MM.1S (cell line): ENCODE measurements at regions not wholly inside any gene's neighbourhood (a gene's known extent, or its start where the extent isn't known, plus 50 kb on each side); places are given as distances from the start of the nearest gene placed in this dataset.

Source experiments
- DNase-seq: peaks from one replicate; pipeline ENCODE4 v3.0.0-alpha.2; 2015
- H2AFZ ChIP-seq: fragments of 300-600 bp; sonication (generic); 2 replicates; pipeline ENCODE4 v1.6.0; 2016; ENCODE audit warnings: antibody characterized with exemption, low read length
- H3F3A ChIP-seq: fragments of 300-600 bp; sonication (generic); 2 replicates; pipeline ENCODE4 v1.6.1; 2016; ENCODE audit warnings: mild to moderate bottlenecking, antibody characterized with exemption, low read length, moderate library complexity, mixed read lengths; ENCODE audit not compliant: insufficient read depth
- H3K27ac ChIP-seq: fragments of 300-600 bp; sonication (generic); 2 replicates; pipeline ENCODE4 v1.5.1; 2016; ENCODE audit warnings: mild to moderate bottlenecking, low read length
- H3K27me3 ChIP-seq: fragments of 300-600 bp; sonication (generic); replicated peaks from 2 replicates; pipeline ENCODE4 v1.6.0; 2016; ENCODE audit warnings: low read length; ENCODE audit not compliant: insufficient read depth
- H3K36me3 ChIP-seq: fragments of 300-600 bp; sonication (generic); replicated peaks from 2 replicates; pipeline ENCODE4 v1.6.1; 2016; ENCODE audit warnings: mild to moderate bottlenecking, low read length, mixed read lengths; ENCODE audit not compliant: insufficient read depth
- H3K4me1 ChIP-seq: fragments of 300-600 bp; sonication (generic); 2 replicates; pipeline ENCODE4 v1.6.1; 2016; ENCODE audit warnings: low read length, mixed read lengths
- H3K4me2 ChIP-seq: fragments of 300-600 bp; sonication (generic); 2 replicates; pipeline ENCODE4 v1.6.0; 2016; ENCODE audit warnings: low read depth, low read length
- H3K4me3 ChIP-seq: fragments of 300-600 bp; sonication (generic); 2 replicates; pipeline ENCODE4 v1.5.1; 2016; ENCODE audit warnings: low read length, mixed read lengths
- H3K79me2 ChIP-seq: fragments of 300-600 bp; sonication (generic); 2 replicates; pipeline ENCODE4 v1.6.1; 2016; ENCODE audit warnings: mixed run types, low read length, mixed read lengths
- H3K9ac ChIP-seq: fragments of 300-600 bp; sonication (generic); 2 replicates; pipeline ENCODE4 v1.6.1; 2016; ENCODE audit warnings: low read length, mixed read lengths
- H3K9me2 ChIP-seq: fragments of 300-600 bp; sonication (generic); replicated peaks from 2 replicates; pipeline ENCODE4 v1.6.1; 2016; ENCODE audit warnings: mild to moderate bottlenecking, low read length, mixed read lengths; ENCODE audit not compliant: insufficient read depth
- H3K9me3 ChIP-seq: fragments of 300-600 bp; sonication (generic); replicated peaks from 2 replicates; pipeline ENCODE4 v1.6.1; 2016; ENCODE audit warnings: mild to moderate bottlenecking, low read length, mixed read lengths; ENCODE audit not compliant: insufficient read depth
- H4K20me1 ChIP-seq: fragments of 300-600 bp; sonication (generic); 2 replicates; pipeline ENCODE4 v1.6.1; 2016; ENCODE audit warnings: mild to moderate bottlenecking, low read length, moderate library complexity, mixed read lengths; ENCODE audit not compliant: insufficient read depth
- CTCF ChIP-seq: fragments of 300-600 bp; sonication (generic); IDR thresholded peaks from 2 replicates; pipeline ENCODE4 v1.5.1; 2016; ENCODE audit warnings: antibody characterized with exemption, low read length, mixed read lengths
- EZH2 ChIP-seq: fragments of 300-600 bp; sonication (generic); optimal IDR thresholded peaks from 2 replicates; pipeline ENCODE3; 2017; ENCODE audit warnings: low read depth, mild to moderate bottlenecking, antibody characterized with exemption, low read length, mixed read lengths
- EZH2phosphoT487 ChIP-seq: fragments of 300-600 bp; sonication (generic); IDR thresholded peaks from 2 replicates; pipeline ENCODE4 v1.6.1; 2018; ENCODE audit warnings: antibody characterized with exemption, low read length

- H3K27ac ChIP-seq: no peak overlapping the region
- no peak overlapping the region for H3K4me2 ChIP-seq
- H3F3A ChIP-seq: no peaks in the 10 kb centered on the region
- no peak overlapping the region for H2AFZ ChIP-seq
- no peaks in the 10 kb centered on the region for H3K4me1 ChIP-seq
- no peak for DNase-seq
- no peaks in the 10 kb centered on the region for H3K27me3 ChIP-seq
- no peak overlapping the region for H3K4me3 ChIP-seq
- H4K20me1 ChIP-seq: no peaks in the 10 kb centered on the region
- H3K36me3 ChIP-seq: no peaks in the 10 kb centered on the region
- no peaks in the 10 kb centered on the region for H3K9me2 ChIP-seq
- TF ChIP-seq EZH2 (no peak), CTCF (no peak), EZH2phosphoT487 (no peak)
- no peaks in the 10 kb centered on the region for H3K79me2 ChIP-seq
- H3K9ac ChIP-seq: no peak overlapping the region
- no peaks in the 10 kb centered on the region for H3K9me3 ChIP-seq
These were observed 332.9 kb upstream of the TGFBR2 start for GRCh38 chr3:30273304-30274072.

- Histone ChIP-seq H3K36me3 (no peaks in the 10 kb centered on the region), H3K9me2 (no peaks in the 10 kb centered on the region), H3K4me1 (no peaks in the 10 kb centered on the region), H3K27ac (no peak overlapping the region), H3K27me3 (no peaks in the 10 kb centered on the region), H4K20me1 (no peaks in the 10 kb centered on the region), H2AFZ (no peak overlapping the region), H3F3A (no peaks in the 10 kb centered on the region), H3K4me2 (no peak overlapping the region), H3K4me3 (no peak overlapping the region), H3K9ac (no peak overlapping the region), H3K9me3 (no peaks in the 10 kb centered on the region), H3K79me2 (no peaks in the 10 kb centered on the region)
- TF ChIP-seq CTCF (no peak), EZH2 (no peak), EZH2phosphoT487 (no peak)
- DNase-seq: no peak
These were observed 328.9 kb upstream of the TGFBR2 start for GRCh38 chr3:30277494-30277893.

DNA sequence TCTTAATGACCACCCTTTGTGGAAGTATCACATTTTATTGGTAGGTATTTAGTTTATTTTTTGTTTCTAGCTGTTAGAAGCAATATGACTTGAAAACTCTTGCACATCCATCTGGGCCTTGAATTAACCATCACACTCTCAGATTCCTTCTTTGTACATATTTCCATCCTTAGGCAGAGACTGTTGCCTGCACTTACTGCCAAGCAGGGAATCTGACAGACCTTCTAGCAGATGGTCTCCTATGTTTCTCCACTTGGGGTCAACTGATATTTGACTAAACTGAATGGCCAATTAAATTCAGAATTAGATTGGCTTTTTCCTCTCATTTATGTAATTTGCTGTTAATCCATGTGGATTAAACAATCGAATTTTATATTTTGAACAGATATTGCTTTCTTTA, 324.9 kb upstream of the TGFBR2 start:
- H3K4me2 ChIP-seq: no peak overlapping the region

More for the DNA sequence above, 324.9 kb upstream of the TGFBR2 start:
- no peak overlapping the region for H3K27ac ChIP-seq
- H3K27me3 ChIP-seq: no peaks in the 10 kb centered on the region
- H3K36me3 ChIP-seq: no peaks in the 10 kb centered on the region
- no peak overlapping the region for H3K9ac ChIP-seq
- H2AFZ ChIP-seq: no peak overlapping the region
- TF ChIP-seq CTCF (no peak), EZH2phosphoT487 (no peak), EZH2 (no peak)
- no peaks in the 10 kb centered on the region for H3K79me2 ChIP-seq
- H3K4me3 ChIP-seq: no peak overlapping the region
- H3K9me2 ChIP-seq: no peaks in the 10 kb centered on the region
- H4K20me1 ChIP-seq: no peaks in the 10 kb centered on the region
- no peaks in the 10 kb centered on the region for H3K4me1 ChIP-seq
- no peaks in the 10 kb centered on the region for H3F3A ChIP-seq
- H3K9me3 ChIP-seq: no peaks in the 10 kb centered on the region
- DNase-seq: no peak
